ENCODE measurements at regions not wholly inside any gene's neighbourhood (a gene's known extent, or its start where the extent isn't known, plus 50 kb on each side); places are given as distances from the start of the nearest gene placed in this dataset.
A peak's percentile ranks its signal among the peaks of the same experiment; 100 is the strongest.

DNA sequence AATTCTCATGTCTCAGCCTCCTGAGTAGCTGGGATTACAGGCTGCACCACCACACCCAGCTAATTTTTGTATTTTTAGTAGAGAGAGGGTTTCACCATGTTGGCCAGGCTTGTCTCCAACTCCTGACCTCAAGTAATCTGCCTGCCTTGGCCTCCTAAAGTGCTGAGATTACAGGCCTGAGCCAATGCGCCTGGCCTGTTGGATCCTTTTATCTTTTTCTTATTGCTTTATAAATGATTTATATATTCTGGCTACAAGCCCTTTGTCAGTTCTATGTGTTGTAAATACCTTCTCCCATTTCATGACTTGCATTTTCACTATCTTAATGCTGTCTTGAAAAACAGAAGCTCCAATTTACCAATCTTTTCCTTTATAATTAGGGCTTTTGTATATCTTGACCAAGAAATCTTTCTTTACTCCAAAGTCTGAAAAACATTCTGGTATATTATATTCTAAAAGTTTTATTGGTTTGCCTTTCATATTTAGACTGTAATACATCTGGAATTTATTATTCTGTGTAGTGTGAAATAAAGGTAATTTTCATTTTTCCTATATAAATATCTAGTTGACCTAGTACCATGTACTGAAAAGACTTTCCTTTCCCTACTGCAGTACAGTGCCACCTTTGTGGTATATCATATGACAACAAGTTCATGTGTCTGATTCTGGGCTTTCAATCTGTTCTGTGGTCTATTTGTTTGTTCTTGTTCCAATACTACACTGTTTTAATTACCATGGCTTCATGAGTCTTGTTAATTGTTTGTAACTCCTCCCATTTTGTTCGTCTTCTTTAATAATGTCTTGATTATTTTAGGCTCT lies 52.9 kb upstream of the RNU6-1 start:
- peak; percentile 92 for DNase-seq (ENCODE audit: low spot score)

- DNase-seq (ENCODE audit: low spot score) = no peak
Observed at GRCh38 chr15:67895237-67895636, 55.4 kb upstream of the RNU6-1 start.

DNA sequence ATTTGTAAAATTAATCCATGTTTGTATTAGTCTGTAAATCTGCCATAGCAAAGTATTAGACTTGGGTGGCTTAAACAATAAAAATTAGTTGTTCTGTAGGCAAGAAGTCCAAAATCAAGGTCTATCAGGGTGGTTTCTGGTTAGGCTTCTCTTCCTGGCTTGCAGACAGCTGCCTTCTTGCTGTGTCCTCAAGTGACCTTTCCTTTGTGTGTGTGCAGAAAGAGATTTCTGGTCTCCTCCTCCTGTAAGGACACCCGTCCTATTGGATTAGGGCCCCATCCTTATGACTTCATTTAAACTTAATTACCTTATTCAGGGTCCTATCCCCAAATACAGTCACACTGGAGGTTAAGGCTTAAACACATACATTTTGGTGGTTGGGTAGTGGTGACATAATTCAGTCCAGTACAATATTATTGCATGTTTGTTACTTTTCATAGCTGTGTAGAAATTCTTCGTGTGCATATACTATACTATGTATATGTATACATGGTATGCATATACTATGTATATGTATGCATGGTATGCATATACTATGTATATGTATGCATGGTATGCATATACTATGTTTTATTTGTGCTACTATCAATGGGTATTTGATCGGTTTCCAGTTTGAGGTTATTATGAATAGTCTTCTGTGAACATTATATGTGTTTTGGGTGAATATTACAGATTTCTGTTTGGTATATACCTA lies 57.9 kb upstream of the RNU6-1 start:
- no peak for DNase-seq (ENCODE audit: low spot score)

DNA sequence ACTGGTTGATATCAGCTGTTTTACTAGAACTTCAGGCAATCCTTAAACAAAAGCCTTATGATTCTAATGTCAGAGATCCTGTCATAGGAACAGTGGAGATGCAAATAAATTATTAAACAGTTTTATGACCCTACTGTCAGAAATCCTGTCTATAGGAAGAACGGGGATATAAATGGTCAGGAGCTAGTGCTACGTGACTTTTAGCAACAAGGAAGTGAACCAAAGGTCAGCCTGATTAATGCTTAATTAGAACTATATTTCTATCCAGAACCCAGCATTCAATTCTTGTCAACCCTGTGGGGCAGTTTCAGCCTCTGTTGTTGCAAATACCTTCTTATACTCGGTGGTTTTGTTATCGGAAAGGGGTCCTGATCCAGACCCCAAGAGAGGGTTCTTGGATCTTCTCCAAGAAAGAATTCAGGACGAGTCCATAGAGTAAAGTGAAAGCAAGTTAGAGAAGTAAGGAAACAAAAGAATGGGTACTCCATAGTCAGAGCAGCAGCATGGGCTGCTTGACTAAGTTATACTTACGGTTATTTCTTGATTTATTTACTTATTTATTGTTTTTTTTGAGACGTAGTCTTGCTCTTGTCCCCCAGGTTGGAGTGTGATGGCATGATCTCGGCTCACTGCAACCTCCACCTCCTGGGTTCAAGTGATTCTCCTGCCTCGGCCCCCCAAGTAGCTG lies 59.9 kb upstream of the RNU6-1 start:
- DNase-seq (ENCODE audit: low spot score) = no peak

DNA sequence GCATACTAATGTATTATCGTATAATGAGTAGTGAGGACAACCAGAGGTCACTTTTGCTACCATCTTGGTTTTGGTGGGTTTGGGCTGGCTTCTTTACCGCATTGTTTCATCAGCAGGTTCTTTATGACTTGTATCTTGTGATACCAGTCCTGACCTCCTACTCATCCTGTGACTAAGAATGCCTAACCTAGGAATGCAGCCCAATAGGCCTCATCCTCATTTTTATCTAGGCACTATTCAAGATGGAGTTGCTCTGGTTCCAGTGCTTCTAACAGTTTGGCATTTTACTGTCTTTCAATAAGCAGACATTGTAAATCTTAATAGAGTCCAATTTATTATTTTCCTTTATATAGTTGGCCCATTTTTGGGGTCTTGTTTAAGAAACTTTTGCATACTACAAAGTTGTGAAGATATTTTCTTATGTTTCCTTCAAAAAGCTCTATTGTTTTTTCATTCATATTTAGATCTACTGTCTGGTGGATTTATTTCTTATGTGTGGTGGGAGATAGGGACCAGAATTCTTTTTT lies 60.8 kb upstream of the RNU6-1 start:
- DNase-seq (ENCODE audit: low spot score) = no peak

- DNase-seq (ENCODE audit: low spot score) = no peak
Observed at GRCh38 chr15:67901922-67902321, 62.1 kb upstream of the RNU6-1 start.

DNA sequence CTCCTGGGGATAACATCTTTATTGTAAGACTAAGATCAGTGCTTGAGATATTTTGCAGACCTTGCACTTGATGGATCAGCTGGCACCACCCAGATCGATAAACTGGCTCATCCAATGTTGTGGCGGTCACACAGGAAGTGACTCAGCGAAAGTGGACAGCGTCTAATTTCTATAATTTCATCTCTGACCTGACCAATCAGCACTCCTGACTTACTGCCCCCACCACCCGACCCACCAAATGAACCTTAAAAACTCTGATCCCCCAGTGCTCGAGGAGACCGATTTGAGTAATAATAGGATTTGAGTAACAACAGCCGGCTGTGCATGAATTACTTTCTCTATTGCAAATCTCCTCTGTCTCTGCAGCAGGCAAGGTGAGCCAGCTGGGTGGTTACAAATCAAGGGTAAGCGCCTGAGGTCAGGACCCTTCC lies 62.7 kb upstream of the RNU6-1 start:
- no peak for DNase-seq (ENCODE audit: low spot score)

- DNase-seq (ENCODE audit: low spot score) = no peak
Observed at GRCh38 chr15:67903708-67904107, 63.9 kb upstream of the RNU6-1 start.

DNA sequence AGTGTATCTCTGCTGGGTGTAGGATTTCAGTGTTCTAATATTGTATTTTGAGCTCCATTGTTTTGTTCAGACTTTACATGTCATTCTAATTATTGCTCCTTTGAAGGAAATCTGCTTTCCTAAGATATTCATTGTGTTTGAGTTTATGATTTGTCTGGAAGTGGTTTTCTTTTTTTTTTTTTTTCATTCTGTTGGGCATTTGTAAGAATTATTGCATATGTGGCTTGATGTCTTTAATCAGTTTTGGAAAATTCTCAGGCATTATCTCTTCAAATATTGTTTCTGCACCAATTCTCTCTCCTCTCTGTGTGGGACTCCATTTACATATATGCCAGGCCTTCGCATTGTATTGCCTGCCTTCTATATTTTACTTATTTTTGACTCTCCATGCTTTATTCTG lies 65.8 kb upstream of the RNU6-1 start:
- no peak for DNase-seq (ENCODE audit: low spot score)

DNA sequence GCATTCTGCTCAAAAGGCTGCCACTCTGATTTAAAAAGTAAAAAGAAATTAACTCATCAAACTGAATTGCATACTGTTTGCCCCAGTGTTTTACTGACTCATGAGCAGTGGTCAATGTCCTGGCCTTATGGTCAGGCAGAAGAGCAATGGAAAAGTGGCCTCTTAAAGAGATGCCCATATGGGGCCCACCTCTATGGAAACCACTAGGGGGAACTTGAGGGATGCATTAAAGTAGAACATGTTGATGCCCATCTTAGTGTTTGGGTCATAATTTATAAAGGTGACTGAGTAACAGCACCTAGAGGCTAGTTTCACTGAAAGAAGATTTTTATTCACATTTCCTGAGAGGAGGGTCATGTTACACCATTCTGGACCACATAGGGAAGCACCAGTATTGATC lies 66.5 kb upstream of the RNU6-1 start:
- no peak for DNase-seq (ENCODE audit: low spot score)

DNA sequence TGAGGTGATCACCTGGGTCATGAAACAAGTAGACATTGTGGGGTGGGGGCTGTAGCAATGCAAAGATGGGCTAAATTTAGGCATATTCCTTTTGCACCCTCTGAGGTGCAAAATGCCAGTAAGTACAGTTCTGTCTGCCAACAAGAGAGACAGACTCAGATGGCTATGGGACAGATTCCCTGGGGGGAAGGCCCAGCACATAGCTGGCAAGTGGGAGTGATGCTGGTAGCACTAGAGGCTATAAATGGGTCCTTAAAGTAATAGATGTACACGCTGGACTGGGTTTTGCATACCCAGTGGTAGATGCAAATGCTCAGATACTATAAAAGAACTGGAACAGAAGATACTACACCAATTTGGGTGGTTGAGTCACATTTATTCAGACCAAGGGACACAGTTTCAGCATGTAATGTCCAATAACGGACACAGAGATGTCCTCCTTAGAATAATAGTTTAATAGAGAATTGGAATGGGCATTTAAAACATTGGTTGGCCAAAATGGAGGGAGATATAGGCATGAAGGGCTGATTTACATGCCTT lies 67.4 kb upstream of the RNU6-1 start:
- DNase-seq (ENCODE audit: low spot score) = no peak

DNA sequence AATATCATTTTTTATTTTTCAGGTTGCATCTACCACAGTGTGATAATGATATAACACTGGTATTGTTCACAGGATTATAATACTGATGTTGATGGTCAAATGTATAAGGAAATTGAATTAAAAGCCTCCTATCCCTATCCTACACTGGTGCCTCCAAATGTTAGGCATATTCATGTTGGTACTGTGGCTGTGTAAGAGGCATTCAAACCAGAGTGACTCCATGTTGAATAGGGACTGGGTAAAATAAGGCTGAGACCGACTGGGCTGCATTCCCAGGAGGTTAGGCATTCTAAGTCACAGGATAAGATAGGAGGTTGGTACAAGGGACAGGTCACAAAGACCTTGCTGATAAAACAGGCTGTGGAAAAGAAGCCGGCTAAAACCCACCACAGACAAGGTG lies 68.9 kb upstream of the RNU6-1 start:
- DNase-seq (ENCODE audit: low spot score) = no peak

DNA sequence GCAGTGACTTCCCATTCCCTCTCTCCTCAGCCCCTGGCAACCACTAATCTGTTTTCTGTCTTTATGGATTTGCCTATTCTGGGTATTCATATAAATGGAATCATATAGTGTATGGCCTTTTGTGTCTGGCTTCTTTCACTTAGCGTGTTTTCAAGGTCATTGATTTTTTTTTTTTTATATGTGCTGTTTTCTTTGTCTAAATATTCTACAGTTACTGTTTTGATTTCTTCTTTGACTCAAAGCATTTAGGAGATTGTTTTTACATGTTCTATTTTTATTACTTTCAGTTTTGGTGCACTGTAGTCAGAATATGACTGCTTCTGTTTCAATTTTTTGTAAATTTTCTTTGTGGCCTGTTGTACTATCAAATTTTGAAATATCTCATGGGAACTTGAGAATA lies 71.9 kb upstream of the RNU6-1 start:
- no peak for DNase-seq (ENCODE audit: low spot score)

DNA sequence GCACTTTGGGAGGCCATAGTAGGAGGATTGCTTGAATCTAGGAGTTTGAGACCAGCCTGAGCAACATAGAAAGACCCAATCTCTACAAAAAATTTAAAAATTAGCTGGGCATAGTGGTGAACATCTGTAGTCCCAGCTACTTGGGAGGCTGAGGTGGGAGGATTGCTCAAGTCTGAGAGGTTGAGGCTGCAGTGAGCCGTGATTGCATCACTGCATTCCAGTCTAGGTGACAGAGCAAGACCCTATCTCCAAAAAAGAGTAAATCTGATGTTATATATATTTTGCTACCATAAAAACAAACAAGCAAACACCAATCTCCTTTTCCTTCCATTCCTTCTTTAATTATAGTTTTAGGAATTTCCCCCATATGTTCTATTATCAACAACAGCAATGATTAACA lies 74.2 kb upstream of the RNU6-1 start:
- no peak for DNase-seq (ENCODE audit: low spot score)

DNA sequence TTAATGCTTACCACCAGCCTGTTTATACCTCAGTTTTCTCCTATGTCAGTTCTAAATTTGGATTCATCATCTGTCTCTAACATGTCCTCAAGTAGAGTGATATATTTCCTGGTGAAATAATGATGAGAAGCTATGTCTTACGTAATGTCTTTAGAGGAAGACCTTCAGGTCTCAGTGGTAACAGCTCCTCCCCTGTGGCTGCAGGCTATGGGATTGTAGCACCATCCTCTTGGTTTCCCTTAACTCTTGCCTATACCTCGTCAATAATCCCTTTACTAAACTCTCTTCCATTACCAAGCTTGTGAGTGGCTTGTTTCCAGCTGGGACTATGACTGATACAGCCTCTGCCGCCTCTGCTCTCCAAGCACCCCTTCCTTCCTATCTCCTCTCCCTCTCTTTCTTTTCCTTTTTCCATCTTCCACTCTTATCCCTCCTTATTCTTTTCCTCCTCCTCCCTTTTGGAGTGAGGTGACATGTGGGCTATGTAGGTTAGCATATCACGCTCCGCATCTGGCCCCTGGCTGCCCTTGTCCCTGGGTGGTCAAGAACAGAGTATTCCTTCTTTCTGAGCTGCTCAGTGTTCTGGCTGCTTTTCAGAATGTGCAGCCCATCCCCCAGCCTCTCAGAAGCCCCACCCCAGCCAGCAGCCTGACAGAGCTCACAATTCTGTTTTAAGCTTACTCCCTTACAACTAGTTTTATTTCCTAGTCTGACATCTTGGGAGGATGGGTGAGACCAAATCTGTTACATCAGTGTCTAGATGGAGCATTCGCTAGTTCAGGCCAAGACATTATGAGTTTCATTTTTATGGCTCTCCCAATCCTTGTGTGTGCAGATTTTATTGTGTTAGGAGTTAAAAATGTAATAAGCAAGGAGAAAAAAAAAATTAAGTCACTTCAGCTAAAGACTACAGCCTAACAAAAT lies 75.0 kb upstream of the RNU6-1 start:
- peak; percentile 95 for DNase-seq (ENCODE audit: low spot score)

- no peak for DNase-seq (ENCODE audit: low spot score)
Observed at GRCh38 chr15:67915461-67916374, 75.9 kb upstream of the RNU6-1 start.

DNA sequence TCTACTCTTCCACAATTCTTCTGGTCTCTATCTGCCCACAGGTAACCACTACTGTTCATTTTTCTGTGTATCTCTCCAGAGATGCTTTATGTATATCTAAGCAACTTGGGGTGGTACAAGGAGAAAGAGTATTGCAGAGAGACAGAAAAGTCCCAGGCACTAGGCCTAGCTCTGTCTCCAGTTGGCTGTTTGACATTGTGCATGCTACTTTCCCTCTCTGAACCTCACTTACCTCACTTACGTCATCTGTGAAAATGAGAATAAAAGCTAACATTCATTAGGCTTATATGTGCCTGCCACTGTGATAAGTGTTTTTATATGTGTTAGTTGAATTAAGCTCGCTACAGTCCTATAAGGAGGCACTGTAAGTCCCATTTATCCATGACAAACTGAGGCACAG lies 76.7 kb upstream of the RNU6-1 start:
- no peak for DNase-seq (ENCODE audit: low spot score)

- DNase-seq (ENCODE audit: low spot score) = peak; percentile 55
Observed at GRCh38 chr15:67917037-67917436, 77.2 kb upstream of the RNU6-1 start.

GRCh38 chr15:67917636-67918035 lies 77.8 kb upstream of the RNU6-1 start:
- peak; percentile 42 for DNase-seq (ENCODE audit: low spot score)

Data from umbilical cord (tissue), 1 donor.